A549 (cell line): ENCODE measurements at regions not wholly inside any gene's neighbourhood (a gene's known extent, or its start where the extent isn't known, plus 50 kb on each side); places are given as distances from the start of the nearest gene placed in this dataset.

ENCODE experiments used
- ATAC-seq, 2 experiments: fragments of 200-7000 bp in 1 of 2; fragments of >200 bp in 1 of 2; cut with Nextera tagmentation in 1 of 2; cut with Tn5 transposase in 1 of 2; 3 replicates each; pipeline versions ENCODE4 v1.8.0 to v1.9.1; 2018 to 2020; ENCODE audit warnings: mild to moderate bottlenecking in 1 of 2, moderate library complexity in 1 of 2
- CTCF ChIA-PET: fragments of 300-600 bp; sonication (Branson Sonifier 250); formaldehyde crosslinking; extraction: SDS; loops from one replicate; lab custom pipeline; 2021; ENCODE audit warnings: antibody characterized with exemption, inconsistent platforms; lab: Yijun Ruan, JAX
- POLR2A ChIA-PET: fragments of 350-600 bp; formaldehyde crosslinking; extraction: SDS; loops from one replicate; lab custom pipeline; 2021; ENCODE audit warnings: antibody characterized with exemption, inconsistent platforms; lab: Yijun Ruan, JAX
- DNase-seq, 2 experiments: peaks; one replicate each; pipeline versions ENCODE4 v3.0.0 to v3.0.0-alpha.2; 2011 to 2016; ENCODE audit warnings: low read depth in 1 of 2, low spot score in 1 of 2
- FAIRE-seq: peaks from 2 replicates; lab custom pipeline; 2011; peaks lifted over from hg19 to GRCh38; lab: Jason Lieb, UNC
- H3K27ac ChIP-seq, 2 experiments: fragments of >200 bp; sonication (Bioruptor Twin); formaldehyde crosslinking; 3 replicates each; pipeline ENCODE4 v1.5.1; 2016 to 2017
- H3K4me1 ChIP-seq: fragments of >200 bp; sonication (Bioruptor Twin); formaldehyde crosslinking; 3 replicates; pipeline ENCODE4 v1.6.1; 2016
- H3K4me2 ChIP-seq: fragments of >200 bp; sonication (Bioruptor Twin); formaldehyde crosslinking; 3 replicates; pipeline ENCODE4 v1.6.1; 2016
- H3K4me3 ChIP-seq: fragments of >200 bp; sonication (Bioruptor Twin); formaldehyde crosslinking; 3 replicates; pipeline ENCODE4 v1.5.1; 2016
- H3K9me3 ChIP-seq: fragments of >200 bp; sonication (Bioruptor Twin); formaldehyde crosslinking; 3 replicates; pipeline ENCODE4 v1.6.1; 2016
- CEBPB ChIP-seq, 2 experiments: fragments of >200 bp in 1 of 2; sonication (Bioruptor Twin) in 1 of 2; formaldehyde crosslinking in 1 of 2; IDR thresholded peaks; 2 replicates each; pipeline ENCODE4 v1.6.1; 2012 to 2016
- CTCF ChIP-seq: fragments of >200 bp; sonication (Bioruptor Twin); formaldehyde crosslinking; IDR thresholded peaks from 3 replicates; pipeline ENCODE4 v1.5.1; 2016
- EP300 ChIP-seq, 2 experiments: fragments of >200 bp; sonication (Bioruptor Twin); formaldehyde crosslinking; IDR thresholded peaks; 2 replicates in 1 of 2; 3 replicates in 1 of 2; pipeline ENCODE4 v1.6.1; 2016 to 2017
- ESRRA ChIP-seq: fragments of 150-350 bp; IDR thresholded peaks from 2 replicates; pipeline ENCODE4 v1.6.1; 2014; ENCODE audit warnings: mild to moderate bottlenecking, low read length, borderline replicate concordance
- FOSB ChIP-seq: fragments of 250-450 bp; sonication (Bioruptor Pico); IDR thresholded peaks from 2 replicates; pipeline ENCODE4 v1.5.0; 2020; ENCODE audit warnings: mild to moderate bottlenecking, moderate library complexity
- FOSL2 ChIP-seq, 2 experiments: fragments of 450-650 bp in 1 of 2; fragments of >200 bp in 1 of 2; sonication (Bioruptor Twin) in 1 of 2; formaldehyde crosslinking; IDR thresholded peaks; 2 replicates each; pipeline versions ENCODE4 v1.5.0 to v1.6.1; 2016 to 2020; ENCODE audit warnings: mild to moderate bottlenecking in 1 of 2, moderate library complexity in 1 of 2
- HDAC2 ChIP-seq: fragments of 200-600 bp; sonication (generic); IDR thresholded peaks from 2 replicates; pipeline ENCODE4 v1.6.1; 2016
- HOXA7 ChIP-seq: fragments of 250-450 bp; sonication (Bioruptor Pico); IDR thresholded peaks from 2 replicates; pipeline ENCODE4 v1.5.0; 2020; ENCODE audit warnings: mild to moderate bottlenecking, moderate library complexity
- JUN ChIP-seq, 2 experiments: fragments of >200 bp; sonication (Bioruptor Twin); formaldehyde crosslinking; IDR thresholded peaks; 2 replicates in 1 of 2; 3 replicates in 1 of 2; pipeline ENCODE4 v1.6.1; 2016 to 2017
- MAFK ChIP-seq: fragments of 450-650 bp; IDR thresholded peaks from 2 replicates; pipeline ENCODE4 v1.6.1; 2014; ENCODE audit not compliant: partially characterized antibody
- MAX ChIP-seq: IDR thresholded peaks from 2 replicates; pipeline ENCODE4 v1.6.1; 2012
- NPAS2 ChIP-seq: fragments of 250-450 bp; sonication (Bioruptor Pico); IDR thresholded peaks from 2 replicates; pipeline ENCODE4 v1.8.0; 2022; ENCODE audit warnings: mild to moderate bottlenecking, moderate library complexity, borderline replicate concordance
- POLR2AphosphoS2 ChIP-seq: conservative IDR thresholded peaks from 2 replicates; pipeline ENCODE4 v1.6.1; 2012; ENCODE audit warnings: low read length, improper control_type of control experiment, inconsistent platforms
- RAD21 ChIP-seq, 2 experiments: fragments of >200 bp in 1 of 2; sonication (Bioruptor Twin) in 1 of 2; formaldehyde crosslinking in 1 of 2; IDR thresholded peaks in 1 of 2; conservative IDR thresholded peaks in 1 of 2; 2 replicates in 1 of 2; 3 replicates in 1 of 2; pipeline ENCODE4 v1.6.1; 2012 to 2018; ENCODE audit warnings: inconsistent platforms in 1 of 2
- REST ChIP-seq: fragments of 200-600 bp; sonication (generic); IDR thresholded peaks from 2 replicates; pipeline ENCODE4 v1.6.1; 2016; ENCODE audit warnings: antibody characterized with exemption, mild to moderate bottlenecking, moderate library complexity
- RFX5 ChIP-seq: fragments of 450-650 bp; IDR thresholded peaks from 2 replicates; pipeline ENCODE4 v1.7.1; 2014; ENCODE audit warnings: antibody characterized with exemption, mild to moderate bottlenecking, moderate library complexity
- SMC3 ChIP-seq: fragments of >200 bp; sonication (Bioruptor Twin); formaldehyde crosslinking; IDR thresholded peaks from 3 replicates; pipeline ENCODE4 v1.6.1; 2018; ENCODE audit warnings: inconsistent platforms
- SREBF2 ChIP-seq: fragments of 450-650 bp; IDR thresholded peaks from 2 replicates; pipeline ENCODE4 v1.6.1; 2014; ENCODE audit warnings: mild to moderate bottlenecking, moderate library complexity
- WGBS: methylation state at CpG from one replicate; pipeline ENCODE4 v1.1.6; 2017; ENCODE audit errors: missing lambda C conversion rate; 5-methylcytosine and 5-hydroxymethylcytosine counted together

GRCh38 chr18:31241900-31242409 is 76.0 kb upstream of the DSG1 start:
- DNase-seq (peak; percentile 69 to 88), FAIRE-seq (peak; percentile 51), ATAC-seq (peak; percentile 92 to 95)
- CTCF ChIA-PET = interaction anchor here (0.7 to 2.9 kb wide), 10 partner anchors 8 to 269 kb away, joined by 3 to 11 read pairs (median 5); no protein-coding TSS in a partner anchor
- Histone ChIP-seq H3K4me1 (peaks cover 53% of the 10 kb centered on the region), H3K4me2 (peak overlapping the region; percentile 66), H3K9me3 (no peaks in the 10 kb centered on the region), H3K27ac (peak overlapping the region; percentile 46 to 68), H3K4me3 (no peak overlapping the region)
- POLR2A ChIA-PET = no interaction called here
- 0% methylated on average over 2 of the region's 2 CpGs for WGBS
- TF ChIP-seq MAFK (peak; percentile 85), RFX5 (no peak), POLR2AphosphoS2 (no peak), FOSB (CRISPR knock-in tag) (no peak), NPAS2 (no peak), EP300 (IDR thresholded peaks at IDR 0.05) (peak in 1 of 2 experiments; percentile 23; a peak in 1 of 5 replicates), SMC3 (peak; percentile 45; the same call in 2 of the 3 replicates), CEBPB (IDR thresholded peaks at IDR 0.05) (peak in 1 of 2 experiments; percentile 15; a peak in 1 of 4 replicates), ESRRA (no peak), REST (no peak), HOXA7 (CRISPR knock-in tag) (no peak), FOSL2 (IDR thresholded peaks at IDR 0.05) (0 out of 2 replicates have a peak, but pooled peaks have one; percentile 19), FOSL2 (CRISPR knock-in tag; IDR thresholded peaks at IDR 0.05) (peak; percentile 73), MAX (0 out of 2 replicates have a peak, but pooled peaks have one; percentile 9), CTCF (peak; percentile 50), JUN (IDR thresholded peaks at IDR 0.05) (no peak), RAD21 (conservative IDR thresholded peaks at IDR 0.05 in 1 of 2, IDR thresholded peaks at IDR 0.05 in 1 of 2) (peak; percentile 37 to 56), HDAC2 (no peak)

GRCh38 chr18:31243740-31244512 is 74.0 kb upstream of the DSG1 start:
- POLR2A ChIA-PET = no interaction called here

More at GRCh38 chr18:31243740-31244512, 74.0 kb upstream of the DSG1 start:
- Histone ChIP-seq H3K4me1 (peaks cover 61% of the 10 kb centered on the region), H3K4me3 (no peak overlapping the region), H3K4me2 (peak overlapping the region; percentile 44), H3K27ac (peak overlapping the region in 1 of 2 experiments; percentile 74; a peak in 3 of 6 replicates), H3K9me3 (no peaks in the 10 kb centered on the region)
- 58% methylated on average over 11 of the region's 11 CpGs for WGBS
- FAIRE-seq (no peak), ATAC-seq (peak in 1 of 2 experiments; percentile 48; a peak in 2 of 6 replicates), DNase-seq (no peak)
- TF ChIP-seq SREBF2 = no peak
- TF ChIP-seq RAD21 (conservative IDR thresholded peaks at IDR 0.05 in 1 of 2, IDR thresholded peaks at IDR 0.05 in 1 of 2) = no peak
- CTCF ChIA-PET = interaction anchor here (1.1 kb wide), 1 partner anchor 37 kb away, joined by 3 read pairs; no protein-coding TSS in a partner anchor
